Stimulated activated CD4-positive, alpha-beta T cell treated with anti-CD3 and anti-CD28 coated beads, Interleukin-1b, Interleukin-23, amount 100 ng/mL, for 48 hours (primary cell): ENCODE measurements at regions not wholly inside any gene's neighbourhood (a gene's known extent, or its start where the extent isn't known, plus 50 kb on each side); places are given as distances from the start of the nearest gene placed in this dataset.
"Not testable (repeated sequence)": the region's sequence is repeated elsewhere in the genome, so short reads cannot be mapped to it uniquely, and the experiment has no call there.

Experiments used
- DNase-seq: peaks from one replicate; pipeline ENCODE4 v3.0.0-alpha.2; 2020

DNA sequence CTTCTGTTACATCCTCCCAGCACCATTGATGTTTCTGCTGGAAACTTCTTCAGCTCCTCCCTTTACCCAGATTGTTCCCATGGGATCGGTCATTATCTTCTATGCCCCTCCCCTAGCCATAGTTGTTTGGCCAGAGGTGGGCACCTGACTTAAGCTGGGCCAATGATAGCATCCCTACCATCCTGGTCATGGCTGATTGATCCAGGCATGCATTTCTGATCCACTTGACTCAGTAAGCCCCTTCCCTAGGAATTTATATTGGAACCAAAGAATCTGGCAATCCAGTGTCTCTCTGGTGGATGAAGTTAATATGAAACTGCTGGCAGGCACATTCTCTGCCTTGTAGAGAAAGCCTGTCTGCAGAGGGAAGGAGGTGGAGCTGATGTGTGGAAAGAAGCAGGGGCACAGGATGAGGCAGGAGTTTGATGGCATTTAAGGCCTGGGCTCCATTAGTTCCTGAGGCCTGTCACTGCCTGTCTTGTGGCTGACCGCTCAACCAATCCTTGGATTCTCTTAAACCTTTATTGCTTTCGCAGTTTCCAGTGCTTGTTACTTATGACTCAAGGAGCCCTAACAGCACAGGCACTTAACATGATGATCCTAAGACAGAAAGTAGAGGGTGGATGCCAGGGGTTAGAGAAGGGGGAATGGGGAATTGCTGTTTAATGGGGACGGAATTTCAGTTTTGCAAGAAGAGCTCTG is 152.4 kb downstream of the ABCC12 start:
- DNase-seq, result no peak

- no peak for DNase-seq
Observed at GRCh38 chr16:48001324-48001895, 154.4 kb downstream of the ABCC12 start.

DNA sequence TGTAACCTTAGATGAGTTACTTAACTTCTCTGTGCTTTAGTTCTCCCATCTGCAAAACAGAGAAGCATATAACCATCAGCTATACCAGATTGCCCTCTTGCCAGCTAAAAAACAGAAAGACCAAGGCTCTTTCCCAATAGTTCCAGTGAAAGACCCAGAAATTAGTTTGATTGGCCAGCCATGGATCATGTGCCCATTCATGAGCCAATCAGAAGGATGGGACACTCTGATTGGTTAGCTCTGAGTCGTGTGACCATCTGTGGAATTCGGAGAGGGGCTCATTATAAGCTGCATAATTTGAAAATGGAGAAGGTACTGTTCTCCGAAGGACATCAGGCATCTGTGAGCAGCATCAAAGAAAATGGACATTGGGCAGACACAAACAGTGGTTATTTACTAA is 155.2 kb downstream of the ABCC12 start:
- DNase-seq, result no peak

- no peak for DNase-seq
Observed at GRCh38 chr16:47999595-47999994, 156.2 kb downstream of the ABCC12 start.

GRCh38 chr16:47995354-47995753 is 160.4 kb downstream of the ABCC12 start:
- no peak for DNase-seq

- no peak for DNase-seq
Observed at GRCh38 chr16:47991491-47991890, 164.3 kb downstream of the ABCC12 start.

- no peak for DNase-seq
Observed at GRCh38 chr16:47990676-47991075, 165.1 kb downstream of the ABCC12 start.

GRCh38 chr16:47987136-47987535 is 168.7 kb downstream of the ABCC12 start:
- DNase-seq, result no peak

GRCh38 chr16:47986031-47986430 is 169.8 kb downstream of the ABCC12 start:
- DNase-seq, result no peak

DNA sequence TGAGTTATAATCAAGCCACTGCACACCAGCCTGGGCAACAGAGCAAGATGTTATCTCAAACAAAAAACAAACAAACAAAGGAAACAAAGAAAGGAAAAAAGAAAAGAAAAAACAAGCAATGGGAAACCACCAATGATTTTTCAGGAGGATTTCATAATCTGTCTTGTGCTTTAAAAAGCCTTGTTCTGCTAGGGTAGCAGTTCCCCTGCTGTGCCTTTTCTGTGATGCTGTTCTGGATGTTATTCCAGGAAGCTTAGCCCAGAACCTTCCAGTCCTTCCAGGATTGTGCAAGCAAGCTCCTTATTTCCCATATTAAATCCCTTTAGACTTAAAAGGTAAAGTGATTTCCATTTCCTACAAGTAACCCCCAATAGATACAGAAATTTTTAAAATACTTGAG is 171.1 kb downstream of the ABCC12 start:
- DNase-seq, result no peak

- DNase-seq, result no peak
Observed at GRCh38 chr16:47983999-47984580, 171.7 kb downstream of the ABCC12 start.

GRCh38 chr16:47980212-47980611 is 175.6 kb downstream of the ABCC12 start:
- DNase-seq, result no peak

DNA sequence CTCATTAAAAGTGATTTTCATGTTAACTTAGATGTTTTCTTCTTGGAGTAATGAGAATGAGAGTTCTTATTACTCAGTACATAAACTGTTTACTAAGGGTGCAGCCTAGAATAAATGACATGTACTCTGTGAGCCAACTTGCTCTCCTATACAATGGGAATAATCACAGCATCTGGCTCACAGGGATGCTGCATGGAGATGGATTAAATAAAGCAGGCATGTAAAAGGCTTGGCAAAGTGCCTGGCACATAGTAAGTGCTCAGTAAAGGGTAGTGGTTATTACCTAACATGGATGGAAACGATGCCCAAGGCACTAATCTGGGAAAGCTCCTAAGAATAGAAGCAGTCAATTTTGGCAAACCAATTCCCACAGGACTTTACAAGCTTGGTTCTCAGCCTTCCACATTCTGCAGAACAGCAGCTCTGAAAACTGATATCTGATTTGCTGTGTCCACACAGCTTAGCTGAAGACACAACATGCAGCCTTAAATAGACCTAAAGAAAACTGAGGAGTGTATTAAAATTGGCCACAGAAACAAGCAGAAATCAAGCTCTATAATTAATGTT is 176.1 kb downstream of the ABCC12 start:
- DNase-seq, result no peak

- no peak for DNase-seq
Observed at GRCh38 chr16:47979164-47979520, 176.7 kb downstream of the ABCC12 start.

GRCh38 chr16:47978491-47979163 is 177.2 kb downstream of the ABCC12 start:
- no peak for DNase-seq

DNA sequence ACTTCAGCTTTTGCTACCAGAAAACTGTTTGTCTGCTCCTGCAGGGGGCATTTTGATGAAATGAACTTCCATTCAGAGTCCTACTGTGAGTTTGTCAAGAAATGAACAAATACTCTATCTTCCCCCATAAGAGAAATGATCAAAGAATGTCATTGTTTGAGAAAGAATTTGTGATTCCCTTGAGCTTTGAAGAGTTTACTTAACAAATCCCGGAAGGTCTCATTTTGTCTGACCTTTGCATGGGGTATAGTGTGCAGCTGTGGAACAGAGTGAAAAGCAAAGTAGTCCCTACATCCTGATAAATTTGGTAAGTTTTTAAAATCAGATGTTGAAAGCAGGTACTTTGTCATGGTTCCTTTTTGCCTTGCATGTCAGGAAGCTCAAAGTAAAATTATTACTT is 178.0 kb downstream of the ABCC12 start:
- no peak for DNase-seq

- DNase-seq, result no peak
Observed at GRCh38 chr16:47976636-47977210, 179.1 kb downstream of the ABCC12 start.

DNA sequence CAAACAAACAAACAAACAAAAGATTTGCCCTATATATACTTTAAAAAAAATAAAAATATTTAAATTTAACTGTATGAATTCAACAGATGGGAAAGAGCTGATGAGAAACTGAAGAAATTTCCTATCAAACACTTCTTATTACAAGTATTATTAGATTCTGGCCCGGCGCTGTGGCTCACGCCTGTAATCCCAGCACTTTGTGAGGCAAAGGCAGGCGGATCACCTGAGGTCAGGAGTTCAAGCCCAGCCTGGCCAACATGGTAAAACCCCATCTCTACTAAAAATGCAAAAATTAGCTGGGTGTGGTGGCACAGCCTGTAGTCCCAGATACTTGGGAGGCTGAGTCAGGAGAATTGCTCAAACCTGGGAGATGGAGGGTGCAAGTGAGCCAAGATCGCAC is 180.8 kb downstream of the ABCC12 start:
- DNase-seq, result not testable (repeated sequence)

DNA sequence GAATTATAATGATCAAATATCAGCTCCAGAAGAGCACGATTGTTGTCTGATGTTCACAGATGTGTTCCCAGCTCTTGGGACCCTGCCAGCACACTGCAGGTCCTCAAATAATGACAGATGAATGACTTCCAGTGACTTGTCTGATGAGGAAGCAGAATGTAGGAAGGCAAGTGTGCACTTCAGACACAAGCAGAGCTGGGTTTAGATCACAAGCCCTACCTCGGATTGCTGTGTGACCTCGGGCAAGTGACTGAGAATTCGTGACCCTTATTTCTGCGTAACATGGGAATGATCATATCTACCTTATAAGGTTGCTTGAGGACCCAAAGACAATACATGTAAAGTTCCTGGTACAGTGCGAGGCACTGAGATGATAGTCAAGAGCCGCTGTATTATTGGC is 182.2 kb downstream of the ABCC12 start:
- DNase-seq, result no peak

DNA sequence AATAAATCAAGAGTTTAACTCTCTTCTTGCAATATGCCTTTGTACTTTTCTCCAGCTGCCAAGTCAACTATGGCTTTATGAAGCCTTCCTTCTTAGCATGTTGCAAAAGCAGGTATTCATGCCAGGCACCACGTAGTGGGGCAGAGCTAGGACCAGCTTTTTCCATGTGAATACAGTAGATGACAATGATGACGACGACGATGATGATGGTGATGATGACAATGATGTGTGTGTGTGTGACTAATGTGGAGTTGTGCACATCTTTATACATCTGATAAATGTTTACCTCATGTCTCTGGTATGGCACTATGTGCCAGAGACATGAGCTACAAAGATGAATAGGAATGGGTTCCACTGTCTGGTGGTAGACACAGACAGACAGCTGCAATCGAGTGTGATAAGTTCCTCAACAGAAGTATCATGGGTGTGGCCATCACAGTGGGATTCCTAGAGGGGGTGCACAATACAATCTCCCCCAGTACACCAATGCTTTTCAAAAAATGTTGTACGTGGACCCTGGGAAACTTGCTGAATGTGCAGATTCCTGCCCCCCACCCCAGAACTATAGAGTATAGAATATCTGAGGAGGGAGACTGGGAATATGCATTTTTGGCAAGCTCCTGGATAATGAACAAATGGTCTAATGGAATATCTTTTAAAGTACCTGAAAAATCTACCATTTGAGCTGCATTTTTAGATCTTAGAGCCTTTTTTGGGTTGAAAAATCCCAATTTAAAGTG is 183.4 kb downstream of the ABCC12 start:
- no peak for DNase-seq

GRCh38 chr16:47971225-47971624 is 184.6 kb downstream of the ABCC12 start:
- no peak for DNase-seq

DNA sequence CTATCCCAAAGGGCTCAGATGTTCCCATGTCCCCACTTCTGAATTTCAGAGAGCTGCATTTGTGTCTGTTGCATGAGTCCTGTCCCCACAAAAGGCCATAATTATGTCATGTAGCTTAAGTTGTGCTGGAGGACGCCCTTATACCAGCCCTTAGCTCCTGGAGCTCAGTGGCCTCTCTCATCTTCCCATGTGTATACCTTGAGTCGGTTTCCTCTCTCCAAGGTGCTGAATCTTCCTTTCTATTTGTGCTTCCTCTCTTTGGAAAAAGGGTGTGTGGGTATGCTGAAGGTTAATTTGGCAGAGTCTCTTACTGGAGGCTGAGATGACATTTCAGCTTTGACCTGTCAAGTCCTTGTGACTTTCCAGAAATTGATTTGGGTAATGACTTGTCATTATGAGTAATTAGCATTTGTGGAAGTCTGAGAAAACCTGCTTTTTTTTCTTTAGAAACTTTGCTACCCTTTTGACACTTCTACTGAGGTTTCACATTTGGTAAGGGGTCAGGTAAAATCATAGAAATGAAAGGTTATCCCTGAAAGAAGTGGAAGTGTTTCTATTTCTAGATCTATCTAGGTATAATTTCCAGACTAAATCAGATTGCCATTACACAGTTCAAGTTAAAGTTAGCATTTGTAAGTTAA is 185.4 kb downstream of the ABCC12 start:
- DNase-seq, result no peak
